GM12878 (cell line): ENCODE measurements at regions not wholly inside any gene's neighbourhood (a gene's known extent, or its start where the extent isn't known, plus 50 kb on each side); places are given as distances from the start of the nearest gene placed in this dataset.

ENCODE experiments used
- FOXM1 ChIP-seq: IDR thresholded peaks from 2 replicates; pipeline ENCODE4 v1.6.1; 2012; ENCODE audit warnings: low read depth, mild to moderate bottlenecking, inconsistent platforms, low read length, moderate library complexity
- KDM1A ChIP-seq: fragments of 200-600 bp; sonication (generic); IDR thresholded peaks from 2 replicates; pipeline ENCODE4 v1.6.1; 2016; ENCODE audit warnings: borderline replicate concordance
- POLR2A ChIP-seq: IDR thresholded peaks from 2 replicates; pipeline ENCODE4 v1.6.1; 2011; ENCODE audit warnings: low read depth, mild to moderate bottlenecking, low read length
- SREBF1 ChIP-seq: IDR thresholded peaks from 2 replicates; pipeline ENCODE4 v1.6.1; 2012; ENCODE audit warnings: mild to moderate bottlenecking, low read length
- TAF1 ChIP-seq: IDR thresholded peaks from 2 replicates; pipeline ENCODE4 v1.6.1; 2011; ENCODE audit warnings: mild to moderate bottlenecking, low read depth, low read length, borderline replicate concordance
- YBX1 ChIP-seq: fragments of 450-650 bp; IDR thresholded peaks from 2 replicates; pipeline ENCODE4 v1.6.1; 2016; ENCODE audit warnings: antibody characterized with exemption

GRCh38 chr11:11788063-11788710, 53.6 kb upstream of the USP47 start:
- TF ChIP-seq SREBF1 = no peak
- no peak for TF ChIP-seq TAF1
- TF ChIP-seq POLR2A = no peak
- no peak for TF ChIP-seq YBX1
- no peak for TF ChIP-seq KDM1A
- TF ChIP-seq FOXM1 = no peak
